Retinal pigment epithelial cell (primary cell): ENCODE measurements at regions not wholly inside any gene's neighbourhood (a gene's known extent, or its start where the extent isn't known, plus 50 kb on each side); places are given as distances from the start of the nearest gene placed in this dataset.

Experiments used
- DNase-seq: peaks from one replicate; pipeline ENCODE4 v3.0.0-alpha.2; 2010; ENCODE audit warnings: low read depth
- H3K4me3 ChIP-seq: 2 replicates; pipeline ENCODE4 v1.5.1; 2011; ENCODE audit warnings: mild to moderate bottlenecking, low read length, control low read depth, moderate library complexity
- CTCF ChIP-seq: conservative IDR thresholded peaks from 2 replicates; pipeline ENCODE4 v1.5.1; 2011; ENCODE audit warnings: low read depth, low read length, control low read depth, inconsistent platforms

GRCh38 chr1:94734963-94735901 lies 84.9 kb upstream of the SLC44A3 start:
- no peak for DNase-seq
- no peak overlapping the region for H3K4me3 ChIP-seq

GRCh38 chr1:94731891-94732290 lies 88.3 kb upstream of the SLC44A3 start:
- H3K4me3 ChIP-seq = no peak overlapping the region
- TF ChIP-seq CTCF = no peak
- no peak for DNase-seq

More at GRCh38 chr1:94734963-94735901, 84.9 kb upstream of the SLC44A3 start:
- TF ChIP-seq CTCF = no peak

GRCh38 chr1:94730450-94730849 lies 89.7 kb upstream of the SLC44A3 start:
- DNase-seq = no peak
- no peak for TF ChIP-seq CTCF

GRCh38 chr1:94729267-94729666 lies 90.9 kb upstream of the SLC44A3 start:
- DNase-seq = no peak

More at GRCh38 chr1:94730450-94730849, 89.7 kb upstream of the SLC44A3 start:
- no peak overlapping the region for H3K4me3 ChIP-seq

GRCh38 chr1:94727846-94728715 lies 92.1 kb upstream of the SLC44A3 start:
- peak; percentile 75 for DNase-seq

More at GRCh38 chr1:94729267-94729666, 90.9 kb upstream of the SLC44A3 start:
- TF ChIP-seq CTCF = no peak
- H3K4me3 ChIP-seq = no peak overlapping the region

More at GRCh38 chr1:94727846-94728715, 92.1 kb upstream of the SLC44A3 start:
- no peak for TF ChIP-seq CTCF
- no peak overlapping the region for H3K4me3 ChIP-seq
